ENCODE measurements at regions not wholly inside any gene's neighbourhood (a gene's known extent, or its start where the extent isn't known, plus 50 kb on each side); places are given as distances from the start of the nearest gene placed in this dataset.
"Not testable (repeated sequence)": the region's sequence is repeated elsewhere in the genome, so short reads cannot be mapped to it uniquely, and the experiment has no call there.

GRCh38 chr5:24271702-24272118, 373.1 kb downstream of the CDH10 start:
- not testable (repeated sequence) for TF ChIP-seq POLR2AphosphoS5 (IDR thresholded peaks at IDR 0.05); CTCF (IDR thresholded peaks at IDR 0.05); POLR2A (IDR thresholded peaks at IDR 0.05; ENCODE audit: low read depth)

All from esophagus muscularis mucosa (tissue), 3 donors.